MG63 (cell line): ENCODE measurements at regions not wholly inside any gene's neighbourhood (a gene's known extent, or its start where the extent isn't known, plus 50 kb on each side); places are given as distances from the start of the nearest gene placed in this dataset.
"Not testable (repeated sequence)": the region's sequence is repeated elsewhere in the genome, so short reads cannot be mapped to it uniquely, and the experiment has no call there.

Experiments
- DNase-seq: peaks from one replicate; pipeline ENCODE4 v3.0.0-alpha.2; 2020
- H3K27me3 ChIP-seq: fragments of 250-450 bp; sonication (Bioruptor Pico); 2 replicates; pipeline ENCODE4 v1.5.1; 2020; ENCODE audit warnings: mild to moderate bottlenecking, moderate library complexity
- H3K36me3 ChIP-seq: fragments of 250-450 bp; sonication (Bioruptor Pico); 2 replicates; pipeline ENCODE4 v1.5.1; 2020; ENCODE audit warnings: mild to moderate bottlenecking, moderate library complexity
- H3K4me3 ChIP-seq: fragments of 250-450 bp; sonication (Bioruptor Pico); 2 replicates; pipeline ENCODE4 v1.5.1; 2020; ENCODE audit warnings: mild to moderate bottlenecking, moderate library complexity
- H3K9me3 ChIP-seq: fragments of 250-450 bp; sonication (Bioruptor Pico); 2 replicates; pipeline ENCODE4 v1.5.1; 2020; ENCODE audit warnings: mild to moderate bottlenecking, moderate library complexity

DNA sequence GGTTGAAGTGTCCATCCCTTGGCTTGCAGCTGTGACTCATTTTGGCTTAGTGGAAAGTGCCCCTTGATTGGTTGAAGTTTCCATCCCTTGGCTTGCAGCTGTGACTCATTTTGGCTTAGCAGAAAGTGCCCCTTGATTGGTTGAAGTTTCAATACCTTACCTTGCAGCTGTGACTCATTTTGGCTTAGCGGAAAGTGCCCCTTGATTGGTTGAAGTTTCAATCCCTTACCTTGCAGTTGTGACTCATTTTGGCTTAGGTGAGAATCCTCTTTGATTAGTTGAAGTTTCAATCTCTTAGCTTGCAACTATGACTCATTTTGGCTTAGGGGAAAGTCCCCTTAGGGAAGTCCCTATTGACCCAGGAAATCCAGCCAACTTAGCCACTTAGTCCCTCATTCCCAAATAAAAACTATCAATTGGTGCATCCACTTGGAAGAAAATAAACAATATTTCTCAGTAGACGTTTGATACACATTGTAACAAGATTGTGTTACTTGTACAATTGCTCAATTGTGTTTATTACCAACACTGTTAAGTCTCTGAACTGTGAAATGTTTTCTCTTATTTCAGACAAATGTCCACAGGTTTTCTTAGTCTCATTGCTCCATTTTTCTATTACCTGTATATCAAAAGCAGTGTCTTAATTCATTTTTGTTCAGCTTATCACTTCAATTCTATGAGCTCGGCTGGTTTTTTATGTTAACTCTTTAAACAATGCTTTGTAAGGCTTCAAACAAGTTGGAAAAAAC is 2308.8 kb upstream of the ACO1 start:
- no peaks in the 10 kb centered on the region for H3K27me3 ChIP-seq
- no peak overlapping the region for H3K4me3 ChIP-seq
- DNase-seq, result no peak
- no peaks in the 10 kb centered on the region for H3K36me3 ChIP-seq
- H3K9me3 ChIP-seq, result no peaks in the 10 kb centered on the region

DNA sequence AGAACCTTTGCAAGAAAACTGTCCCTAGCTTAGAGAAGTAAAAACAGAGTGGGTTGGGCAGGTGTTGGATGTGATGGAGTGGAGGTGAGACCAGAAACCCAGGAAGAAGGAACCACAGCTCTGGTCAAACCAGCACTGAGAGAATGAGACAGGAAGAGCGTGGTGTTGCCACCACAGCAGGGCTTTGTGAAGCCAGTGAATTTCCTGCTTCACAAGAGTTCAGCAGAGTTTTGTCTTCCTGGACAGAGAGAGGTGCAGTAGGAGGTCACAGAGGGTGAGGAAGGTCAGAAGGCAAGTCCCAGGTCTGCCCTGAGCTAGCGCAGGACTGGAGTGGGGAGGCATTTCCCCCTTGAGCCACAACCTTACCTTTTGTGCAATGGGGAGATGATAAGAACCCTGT is 2306.2 kb upstream of the ACO1 start:
- no peaks in the 10 kb centered on the region for H3K27me3 ChIP-seq
- H3K9me3 ChIP-seq, result no peaks in the 10 kb centered on the region
- no peak for DNase-seq
- no peak overlapping the region for H3K4me3 ChIP-seq
- H3K36me3 ChIP-seq, result no peaks in the 10 kb centered on the region

- DNase-seq, result no peak
Measured at GRCh38 chr9:30089428-30089827, 2295.0 kb upstream of the ACO1 start.

GRCh38 chr9:30103647-30104394 is 2280.6 kb upstream of the ACO1 start:
- Histone ChIP-seq H3K36me3 (no peaks in the 10 kb centered on the region), H3K4me3 (no peak overlapping the region), H3K9me3 (no peaks in the 10 kb centered on the region), H3K27me3 (no peaks in the 10 kb centered on the region)
- DNase-seq, result no peak

More at GRCh38 chr9:30089428-30089827, 2295.0 kb upstream of the ACO1 start:
- Histone ChIP-seq H3K4me3 (no peak overlapping the region), H3K27me3 (no peaks in the 10 kb centered on the region), H3K9me3 (no peaks in the 10 kb centered on the region), H3K36me3 (no peaks in the 10 kb centered on the region)

- DNase-seq, H3K27me3 ChIP-seq, H3K9me3 ChIP-seq, H3K4me3 ChIP-seq, H3K36me3 ChIP-seq: not testable (repeated sequence)
Measured at GRCh38 chr9:30107134-30107533, 2277.3 kb upstream of the ACO1 start.

GRCh38 chr9:30116673-30117217 is 2267.7 kb upstream of the ACO1 start:
- Histone ChIP-seq H3K36me3 (no peaks in the 10 kb centered on the region), H3K27me3 (no peaks in the 10 kb centered on the region), H3K4me3 (no peak overlapping the region), H3K9me3 (no peaks in the 10 kb centered on the region)
- no peak for DNase-seq

DNA sequence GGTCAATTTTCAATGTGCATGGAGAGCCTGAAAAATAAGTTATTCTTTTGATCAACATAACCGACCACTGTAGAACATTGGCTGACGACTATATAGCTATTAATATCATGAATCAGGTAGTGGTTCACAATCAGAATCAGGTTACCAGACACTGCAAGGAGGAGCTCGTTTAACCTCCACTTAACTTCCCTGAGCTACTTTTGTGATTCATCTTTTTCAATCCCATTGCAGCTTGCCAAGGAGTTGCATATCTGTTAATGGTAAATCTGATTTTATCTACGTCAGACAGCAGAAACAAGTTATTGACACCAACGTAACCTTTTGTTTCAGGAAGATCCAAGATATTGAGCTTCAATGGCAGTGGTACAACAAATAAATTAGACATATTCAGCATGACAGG is 2263.8 kb upstream of the ACO1 start:
- no peaks in the 10 kb centered on the region for H3K9me3 ChIP-seq
- H3K4me3 ChIP-seq, result no peak overlapping the region
- no peaks in the 10 kb centered on the region for H3K27me3 ChIP-seq
- H3K36me3 ChIP-seq, result no peaks in the 10 kb centered on the region
- no peak for DNase-seq

GRCh38 chr9:30121611-30122010 is 2262.8 kb upstream of the ACO1 start:
- Histone ChIP-seq H3K27me3 (no peaks in the 10 kb centered on the region), H3K36me3 (no peaks in the 10 kb centered on the region), H3K9me3 (no peaks in the 10 kb centered on the region), H3K4me3 (no peak overlapping the region)
- DNase-seq, result no peak

DNA sequence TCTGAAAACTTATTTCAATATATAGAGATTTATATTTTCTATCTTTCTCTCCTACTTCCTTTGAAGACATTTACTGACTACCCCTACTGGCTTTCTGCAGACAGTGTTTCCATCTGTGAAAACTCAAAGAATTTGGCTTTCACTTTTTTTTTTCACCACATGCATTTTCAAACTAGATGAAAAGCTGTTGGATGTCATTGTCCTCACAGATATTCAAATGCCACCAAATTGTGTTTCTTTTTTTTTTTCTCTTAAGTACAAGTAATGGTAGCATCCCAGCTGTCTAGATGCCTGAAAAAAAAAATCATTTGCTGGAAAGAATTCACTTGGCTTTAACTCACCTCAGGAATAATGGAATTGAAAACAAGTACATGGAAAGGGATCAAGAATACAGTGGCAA is 2258.6 kb upstream of the ACO1 start:
- no peak for DNase-seq
- Histone ChIP-seq H3K36me3 (no peaks in the 10 kb centered on the region), H3K4me3 (no peak overlapping the region), H3K9me3 (no peaks in the 10 kb centered on the region), H3K27me3 (no peaks in the 10 kb centered on the region)

DNA sequence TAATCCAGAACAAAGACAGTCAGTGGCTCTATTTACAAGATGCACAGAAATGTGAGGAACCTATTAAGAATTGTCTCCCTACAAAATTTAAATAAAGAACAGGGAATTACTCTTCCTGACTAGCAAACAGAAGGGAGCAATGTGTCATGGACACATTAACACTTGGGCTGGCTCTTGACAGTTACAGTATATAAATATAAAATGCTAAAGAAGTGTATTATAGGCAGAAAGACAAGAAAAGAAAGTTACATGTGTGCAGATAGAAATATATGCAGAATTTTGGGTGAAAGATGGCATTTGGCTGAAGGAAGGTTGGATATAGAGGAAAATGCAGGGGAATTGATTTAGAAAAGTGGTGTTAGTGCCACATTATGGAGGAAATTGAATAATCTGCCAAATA is 2257.1 kb upstream of the ACO1 start:
- no peaks in the 10 kb centered on the region for H3K27me3 ChIP-seq
- H3K4me3 ChIP-seq, result no peak overlapping the region
- no peaks in the 10 kb centered on the region for H3K36me3 ChIP-seq

DNA sequence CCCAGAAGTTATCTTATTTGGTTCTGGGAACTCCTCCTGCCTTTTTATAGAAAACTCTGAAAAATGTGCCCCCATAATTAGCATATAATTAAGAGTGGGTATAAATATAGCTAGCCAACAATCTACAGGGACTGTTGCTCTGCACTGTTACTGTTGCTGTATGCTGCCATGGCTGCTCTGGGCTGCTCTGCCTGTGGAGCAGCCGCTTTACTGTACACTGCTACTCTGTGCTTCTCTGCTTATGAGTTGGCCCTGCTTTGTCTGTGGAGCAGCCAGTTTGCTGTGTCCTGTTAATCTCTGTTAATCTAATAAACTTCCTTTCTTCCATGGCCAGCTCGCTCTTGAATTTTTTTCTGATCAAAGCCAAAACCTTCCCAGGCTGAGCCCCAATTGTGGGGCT is 2244.0 kb upstream of the ACO1 start:
- Histone ChIP-seq H3K9me3 (no peaks in the 10 kb centered on the region), H3K27me3 (no peaks in the 10 kb centered on the region), H3K4me3 (no peak overlapping the region), H3K36me3 (no peaks in the 10 kb centered on the region)
- no peak for DNase-seq

More for the DNA sequence above, 2257.1 kb upstream of the ACO1 start:
- H3K9me3 ChIP-seq, result no peaks in the 10 kb centered on the region
- no peak for DNase-seq

GRCh38 chr9:30160570-30160969 is 2223.9 kb upstream of the ACO1 start:
- no peak overlapping the region for H3K4me3 ChIP-seq
- no peaks in the 10 kb centered on the region for H3K36me3 ChIP-seq
- no peak for DNase-seq
- no peaks in the 10 kb centered on the region for H3K27me3 ChIP-seq
- H3K9me3 ChIP-seq, result no peaks in the 10 kb centered on the region

DNA sequence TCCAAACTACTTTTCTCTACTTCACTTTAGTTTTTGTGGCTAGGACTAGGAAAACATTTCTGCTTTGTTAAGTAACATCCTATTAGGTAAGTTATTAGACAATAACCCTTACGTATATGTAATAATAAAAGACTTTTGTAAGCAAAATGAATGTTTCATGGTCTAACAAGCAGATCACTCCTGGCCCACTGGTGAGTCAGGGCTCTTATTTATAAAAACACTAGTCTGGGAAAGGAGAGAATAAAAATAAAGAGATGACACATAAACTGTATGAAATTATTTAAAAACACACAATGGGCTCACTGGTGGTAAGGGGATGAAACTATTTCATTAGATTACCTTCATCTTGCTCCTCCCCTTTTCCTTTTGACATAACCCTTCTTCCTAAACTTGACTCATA is 2212.2 kb upstream of the ACO1 start:
- no peak overlapping the region for H3K4me3 ChIP-seq
- H3K9me3 ChIP-seq, result no peaks in the 10 kb centered on the region
- DNase-seq, result no peak
- no peaks in the 10 kb centered on the region for H3K27me3 ChIP-seq
- no peaks in the 10 kb centered on the region for H3K36me3 ChIP-seq

GRCh38 chr9:30178610-30179009 is 2205.8 kb upstream of the ACO1 start:
- H3K9me3 ChIP-seq, result no peaks in the 10 kb centered on the region
- H3K27me3 ChIP-seq, result no peaks in the 10 kb centered on the region
- no peak overlapping the region for H3K4me3 ChIP-seq
- no peak for DNase-seq
- H3K36me3 ChIP-seq, result no peaks in the 10 kb centered on the region

- no peaks in the 10 kb centered on the region for H3K27me3 ChIP-seq
- no peak overlapping the region for H3K4me3 ChIP-seq
- no peaks in the 10 kb centered on the region for H3K9me3 ChIP-seq
- no peak for DNase-seq
- no peaks in the 10 kb centered on the region for H3K36me3 ChIP-seq
Measured at GRCh38 chr9:30193421-30193820, 2191.0 kb upstream of the ACO1 start.

- Histone ChIP-seq H3K27me3 (no peaks in the 10 kb centered on the region), H3K4me3 (no peak overlapping the region), H3K9me3 (no peaks in the 10 kb centered on the region), H3K36me3 (no peaks in the 10 kb centered on the region)
- DNase-seq, result no peak
Measured at GRCh38 chr9:30196941-30197340, 2187.5 kb upstream of the ACO1 start.

GRCh38 chr9:30197453-30197852 is 2187.0 kb upstream of the ACO1 start:
- Histone ChIP-seq H3K4me3 (no peak overlapping the region), H3K9me3 (no peaks in the 10 kb centered on the region), H3K36me3 (no peaks in the 10 kb centered on the region), H3K27me3 (no peaks in the 10 kb centered on the region)
- no peak for DNase-seq

DNA sequence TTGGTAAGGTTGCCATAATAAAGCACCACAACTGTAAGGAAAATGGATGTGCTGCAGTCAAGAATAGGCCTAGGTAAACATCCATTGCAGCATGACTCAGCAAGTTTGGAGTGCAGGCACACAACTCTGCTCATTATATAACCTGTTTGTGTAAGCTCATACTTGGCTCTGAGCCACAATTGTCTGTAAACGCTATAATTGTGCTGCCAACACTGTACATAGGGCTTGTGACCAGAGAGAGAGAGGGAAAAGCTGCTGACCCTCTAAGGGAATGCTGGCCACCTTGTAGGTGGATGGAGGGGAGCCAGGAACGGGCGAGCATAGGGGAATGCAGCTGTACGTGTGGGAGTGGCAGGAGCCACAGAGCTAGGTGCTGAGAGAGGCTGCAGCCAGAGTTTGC is 2186.5 kb upstream of the ACO1 start:
- Histone ChIP-seq H3K4me3 (no peak overlapping the region), H3K36me3 (no peaks in the 10 kb centered on the region), H3K9me3 (no peaks in the 10 kb centered on the region), H3K27me3 (no peaks in the 10 kb centered on the region)
- no peak for DNase-seq
